CD4-positive, CD25-positive, alpha-beta regulatory T cell (primary cell): ENCODE measurements at regions not wholly inside any gene's neighbourhood (a gene's known extent, or its start where the extent isn't known, plus 50 kb on each side); places are given as distances from the start of the nearest gene placed in this dataset.

Experiments used
- ATAC-seq, 2 donors: fragments of 150-1000 bp; cut with Tn5 transposase; one replicate each; pipeline ENCODE4 v1.10.0; 2021; ENCODE audit warnings: low read depth in 2 of 2, moderate number of reproducible peaks in 2 of 2, moderate library complexity in 1 of 2
- DNase-seq, 3 donors: peaks; one replicate each; pipeline versions ENCODE4 v3.0.0 to v3.0.0-alpha.2; 2012 to 2022; ENCODE audit warnings: mixed read lengths in 1 of 3
- H3K27ac ChIP-seq: one replicate; pipeline ENCODE4 v1.7.0; 2013; ENCODE audit warnings: mild to moderate bottlenecking, low read length; ENCODE audit not compliant: insufficient read depth, poor library complexity, severe bottlenecking
- H3K27me3 ChIP-seq: one replicate; pipeline ENCODE4 v1.7.0; 2013; ENCODE audit warnings: low read length; ENCODE audit not compliant: control insufficient read depth, insufficient read depth
- H3K36me3 ChIP-seq: one replicate; pipeline ENCODE4 v1.7.0; 2013; ENCODE audit warnings: mild to moderate bottlenecking, low read length, moderate library complexity; ENCODE audit not compliant: control insufficient read depth, insufficient read depth
- H3K4me1 ChIP-seq: 2 replicates; pipeline ENCODE4 v1.7.0; 2013; ENCODE audit warnings: mild to moderate bottlenecking, low read length; ENCODE audit not compliant: insufficient read depth, control insufficient read depth, poor library complexity, severe bottlenecking
- H3K4me3 ChIP-seq: one replicate; pipeline ENCODE4 v1.7.0; 2013; ENCODE audit warnings: low read depth, mild to moderate bottlenecking, low read length, moderate library complexity
- H3K9me3 ChIP-seq, 2 experiments: 1 replicate in 1 of 2; 2 replicates in 1 of 2; pipeline ENCODE4 v1.7.0; 2013; ENCODE audit warnings: low read length in 2 of 2, mild to moderate bottlenecking in 1 of 2, moderate library complexity in 1 of 2; ENCODE audit not compliant: control insufficient read depth in 2 of 2
- H3K27ac Mint-ChIP-seq, 3 donors: one replicate each; pipeline ENCODE4 v1.8.0; 2020 to 2022; ENCODE audit warnings: mild to moderate bottlenecking in 3 of 3, mixed read lengths in 3 of 3, moderate library complexity in 2 of 3
- H3K27me3 Mint-ChIP-seq: one replicate; pipeline ENCODE4 v1.8.0; 2022; ENCODE audit warnings: mild to moderate bottlenecking, mixed read lengths
- H3K36me3 Mint-ChIP-seq: one replicate; pipeline ENCODE4 v1.8.0; 2020; ENCODE audit warnings: mixed read lengths
- H3K4me1 Mint-ChIP-seq, 4 donors: one replicate each; pipeline ENCODE4 v1.8.0; 2020 to 2022; ENCODE audit warnings: mixed read lengths in 4 of 4, mild to moderate bottlenecking in 1 of 4
- H3K4me3 Mint-ChIP-seq, 4 donors: one replicate each; pipeline ENCODE4 v1.8.0; 2020 to 2022; ENCODE audit warnings: mild to moderate bottlenecking in 4 of 4, mixed read lengths in 4 of 4, moderate library complexity in 3 of 4
- H3K9me3 Mint-ChIP-seq, 7 donors: one replicate each; pipeline ENCODE4 v1.8.0; 2020 to 2022; ENCODE audit warnings: mixed read lengths in 7 of 7, mild to moderate bottlenecking in 3 of 7, moderate library complexity in 2 of 7

- no peak overlapping the region for H3K4me3 Mint-ChIP-seq
- Histone ChIP-seq H3K27me3 (no peaks in the 10 kb centered on the region), H3K36me3 (no peaks in the 10 kb centered on the region), H3K4me3 (no peak overlapping the region), H3K4me1 (no peaks in the 10 kb centered on the region), H3K9me3 (no peaks in the 10 kb centered on the region), H3K27ac (no peak overlapping the region)
- H3K27ac Mint-ChIP-seq: no peak overlapping the region
- peaks cover 0 to 8% (median 3%) of the 10 kb centered on the region in 7 donors for H3K9me3 Mint-ChIP-seq
- DNase-seq (no peak), ATAC-seq (no peak)
- peaks cover 4% of the 10 kb centered on the region for H3K27me3 Mint-ChIP-seq
- no peaks in the 10 kb centered on the region for H3K36me3 Mint-ChIP-seq
- H3K4me1 Mint-ChIP-seq: no peaks in the 10 kb centered on the region
Observed at GRCh38 chr3:144257381-144257780, 285.8 kb downstream of the DIPK2A start.

- DNase-seq (no peak), ATAC-seq (no peak)
- Mint-ChIP-seq H3K9me3 (peaks cover 0 to 4% (median 3%) of the 10 kb centered on the region in 7 donors), H3K36me3 (no peaks in the 10 kb centered on the region), H3K4me3 (no peak overlapping the region), H3K27ac (no peak overlapping the region), H3K4me1 (no peaks in the 10 kb centered on the region), H3K27me3 (peaks cover 8% of the 10 kb centered on the region)
- Histone ChIP-seq H3K9me3 (no peaks in the 10 kb centered on the region), H3K27me3 (no peaks in the 10 kb centered on the region), H3K4me1 (no peaks in the 10 kb centered on the region), H3K27ac (no peak overlapping the region), H3K4me3 (no peak overlapping the region), H3K36me3 (no peaks in the 10 kb centered on the region)
Observed at GRCh38 chr3:144259267-144259666, 287.6 kb downstream of the DIPK2A start.

- ATAC-seq (no peak), DNase-seq (no peak)
- Histone ChIP-seq H3K27me3 (no peaks in the 10 kb centered on the region), H3K9me3 (no peaks in the 10 kb centered on the region), H3K27ac (no peak overlapping the region), H3K36me3 (no peaks in the 10 kb centered on the region), H3K4me3 (no peak overlapping the region), H3K4me1 (no peaks in the 10 kb centered on the region)
- Mint-ChIP-seq H3K36me3 (no peaks in the 10 kb centered on the region), H3K4me3 (no peak overlapping the region), H3K4me1 (no peaks in the 10 kb centered on the region), H3K9me3 (peaks cover 0 to 5% (median 3%) of the 10 kb centered on the region in 7 donors), H3K27me3 (peaks cover 13% of the 10 kb centered on the region), H3K27ac (no peak overlapping the region)
Observed at GRCh38 chr3:144263706-144264105, 292.1 kb downstream of the DIPK2A start.

GRCh38 chr3:144264350-144264749 is 292.7 kb downstream of the DIPK2A start:
- H3K36me3 Mint-ChIP-seq: no peaks in the 10 kb centered on the region

GRCh38 chr3:144264794-144265193 is 293.2 kb downstream of the DIPK2A start:
- Histone ChIP-seq H3K36me3 (no peaks in the 10 kb centered on the region), H3K27ac (no peak overlapping the region), H3K4me3 (no peak overlapping the region), H3K9me3 (no peaks in the 10 kb centered on the region), H3K27me3 (no peaks in the 10 kb centered on the region), H3K4me1 (no peaks in the 10 kb centered on the region)
- H3K9me3 Mint-ChIP-seq: peaks cover 0 to 5% (median 3%) of the 10 kb centered on the region in 7 donors
- peaks cover 13% of the 10 kb centered on the region for H3K27me3 Mint-ChIP-seq
- H3K4me3 Mint-ChIP-seq: no peak overlapping the region
- no peaks in the 10 kb centered on the region for H3K36me3 Mint-ChIP-seq
- DNase-seq (no peak), ATAC-seq (no peak)
- no peaks in the 10 kb centered on the region for H3K4me1 Mint-ChIP-seq
- no peak overlapping the region for H3K27ac Mint-ChIP-seq

More at GRCh38 chr3:144264350-144264749, 292.7 kb downstream of the DIPK2A start:
- no peaks in the 10 kb centered on the region for H3K4me1 ChIP-seq
- peak overlapping the region in 1 of 4 donors; percentile 18 for H3K4me3 Mint-ChIP-seq
- no peaks in the 10 kb centered on the region for H3K27me3 ChIP-seq
- no peaks in the 10 kb centered on the region for H3K9me3 ChIP-seq
- H3K27me3 Mint-ChIP-seq: peaks cover 13% of the 10 kb centered on the region
- no peaks in the 10 kb centered on the region for H3K4me1 Mint-ChIP-seq
- no peaks in the 10 kb centered on the region for H3K36me3 ChIP-seq
- H3K27ac Mint-ChIP-seq: peak overlapping the region in 1 of 3 donors; percentile 35
- ATAC-seq (no peak), DNase-seq (no peak)
- H3K4me3 ChIP-seq: no peak overlapping the region
- peaks cover 0 to 5% (median 4%) of the 10 kb centered on the region in 7 donors for H3K9me3 Mint-ChIP-seq
- H3K27ac ChIP-seq: no peak overlapping the region

GRCh38 chr3:144265542-144266100 is 294.0 kb downstream of the DIPK2A start:
- H3K9me3 Mint-ChIP-seq: peaks cover 0 to 4% (median 2%) of the 10 kb centered on the region in 7 donors
- DNase-seq: no peak
- no peaks in the 10 kb centered on the region for H3K4me1 ChIP-seq
- H3K27me3 Mint-ChIP-seq: peaks cover 9% of the 10 kb centered on the region
- no peaks in the 10 kb centered on the region for H3K9me3 ChIP-seq
- no peak overlapping the region for H3K4me3 Mint-ChIP-seq
- H3K27me3 ChIP-seq: no peaks in the 10 kb centered on the region
- H3K27ac ChIP-seq: no peak overlapping the region
- ATAC-seq: no peak
- H3K4me1 Mint-ChIP-seq: no peaks in the 10 kb centered on the region
- no peak overlapping the region for H3K27ac Mint-ChIP-seq
- no peak overlapping the region for H3K4me3 ChIP-seq
- no peaks in the 10 kb centered on the region for H3K36me3 Mint-ChIP-seq
- no peaks in the 10 kb centered on the region for H3K36me3 ChIP-seq

- Mint-ChIP-seq H3K36me3 (no peaks in the 10 kb centered on the region), H3K27me3 (peaks cover 5% of the 10 kb centered on the region), H3K9me3 (peaks cover 0 to 3% (median 2%) of the 10 kb centered on the region in 7 donors), H3K27ac (no peak overlapping the region), H3K4me3 (no peak overlapping the region), H3K4me1 (peaks cover 0 to 4% (median 2%) of the 10 kb centered on the region in 4 donors)
- H3K27ac ChIP-seq: no peak overlapping the region
- no peaks in the 10 kb centered on the region for H3K4me1 ChIP-seq
- H3K4me3 ChIP-seq: no peak overlapping the region
- no peaks in the 10 kb centered on the region for H3K9me3 ChIP-seq
- H3K27me3 ChIP-seq: no peaks in the 10 kb centered on the region
- no peak for DNase-seq
- H3K36me3 ChIP-seq: no peaks in the 10 kb centered on the region
- ATAC-seq: no peak
Observed at GRCh38 chr3:144270100-144270499, 298.5 kb downstream of the DIPK2A start.

GRCh38 chr3:144272680-144273079 is 301.1 kb downstream of the DIPK2A start:
- no peaks in the 10 kb centered on the region for H3K36me3 ChIP-seq
- peaks cover 5% of the 10 kb centered on the region for H3K27me3 Mint-ChIP-seq
- H3K4me3 Mint-ChIP-seq: no peak overlapping the region
- H3K4me3 ChIP-seq: no peak overlapping the region
- no peak overlapping the region for H3K27ac Mint-ChIP-seq
- DNase-seq (no peak), ATAC-seq (no peak)
- no peaks in the 10 kb centered on the region for H3K36me3 Mint-ChIP-seq
- peaks cover 0 to 5% (median 2%) of the 10 kb centered on the region in 4 donors for H3K4me1 Mint-ChIP-seq
- no peaks in the 10 kb centered on the region for H3K9me3 ChIP-seq
- no peaks in the 10 kb centered on the region for H3K27me3 ChIP-seq
- H3K4me1 ChIP-seq: no peaks in the 10 kb centered on the region
- no peak overlapping the region for H3K27ac ChIP-seq
- peaks cover 0 to 2% (median 0%) of the 10 kb centered on the region in 7 donors for H3K9me3 Mint-ChIP-seq
